NAMALWA (cell line): ENCODE measurements at regions not wholly inside any gene's neighbourhood (a gene's known extent, or its start where the extent isn't known, plus 50 kb on each side); places are given as distances from the start of the nearest gene placed in this dataset.

ENCODE experiments used
- DNase-seq: peaks from one replicate; pipeline ENCODE4 v3.0.0-alpha.2; 2015; ENCODE audit warnings: low spot score

DNA sequence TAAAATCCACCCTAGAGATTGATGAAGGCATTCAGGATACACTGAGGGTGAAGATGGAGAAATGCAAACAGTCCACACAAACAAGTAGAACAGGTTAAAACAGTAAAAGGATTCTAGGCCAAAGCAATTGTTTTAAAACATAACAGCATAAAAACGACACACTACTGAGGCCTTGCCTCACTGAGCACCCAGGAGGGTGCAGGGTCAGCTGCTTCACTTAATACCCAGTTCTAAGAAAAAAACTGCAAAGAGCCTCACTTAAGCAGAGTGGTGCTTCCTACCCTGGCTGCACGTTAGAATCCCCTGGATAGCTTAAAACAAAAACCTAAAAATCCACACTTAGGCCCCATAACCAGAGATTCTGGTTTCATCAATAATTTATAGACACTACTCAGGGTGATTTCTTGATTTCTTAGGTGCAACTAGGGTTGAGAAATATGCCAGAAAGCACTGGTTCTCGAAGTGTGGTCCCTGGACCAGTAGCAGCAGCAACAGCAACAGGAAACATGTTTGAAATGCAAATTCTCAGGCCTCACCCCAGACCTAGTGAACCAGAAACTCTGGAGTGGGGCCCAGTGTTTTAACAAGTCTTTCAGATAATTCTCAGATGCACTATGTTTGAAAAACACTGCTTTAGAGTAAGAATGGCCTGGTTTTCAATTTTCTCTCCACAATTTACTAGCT, 279.1 kb downstream of the ZEB2 start:
- DNase-seq = peak; percentile 87

DNA sequence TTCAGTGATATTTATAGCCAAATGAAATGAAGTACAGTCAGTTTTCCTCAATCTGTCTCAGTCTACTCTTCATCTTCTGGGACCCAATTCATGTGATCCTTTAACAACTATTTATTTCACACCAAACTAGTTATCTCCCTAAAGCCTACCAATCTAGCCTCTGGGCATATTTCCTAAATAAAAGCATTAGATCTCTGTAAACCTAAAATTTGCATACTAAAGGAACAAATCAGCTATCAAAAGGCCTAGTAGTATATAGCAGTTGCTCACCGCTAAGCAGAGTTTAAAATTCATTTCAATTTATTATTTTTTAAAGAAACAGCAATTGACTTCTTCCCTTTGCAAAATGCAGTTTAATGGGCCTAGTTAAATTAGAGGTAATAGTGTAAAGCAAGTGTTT, 280.2 kb downstream of the ZEB2 start:
- peak; percentile 29 for DNase-seq

DNA sequence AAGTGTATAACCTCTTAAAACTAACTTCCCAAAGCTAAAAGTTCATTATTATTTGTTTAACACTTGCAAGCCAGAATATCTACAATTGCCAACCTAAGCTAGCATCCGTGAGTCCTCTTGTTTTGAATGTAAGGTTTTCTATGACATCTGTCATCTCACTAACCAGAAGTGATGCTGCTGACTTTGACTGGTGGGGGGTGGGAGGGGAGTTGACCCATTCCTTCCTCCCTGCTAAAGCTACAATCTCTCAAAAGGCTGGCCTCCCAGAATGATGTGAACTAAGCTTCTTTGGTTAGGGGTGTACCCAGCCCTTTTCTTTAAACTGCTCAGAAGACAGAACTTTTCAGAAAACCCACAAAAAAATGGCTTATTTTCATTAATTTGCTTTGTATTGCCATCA, 280.6 kb downstream of the ZEB2 start:
- DNase-seq = peak; percentile 35

DNA sequence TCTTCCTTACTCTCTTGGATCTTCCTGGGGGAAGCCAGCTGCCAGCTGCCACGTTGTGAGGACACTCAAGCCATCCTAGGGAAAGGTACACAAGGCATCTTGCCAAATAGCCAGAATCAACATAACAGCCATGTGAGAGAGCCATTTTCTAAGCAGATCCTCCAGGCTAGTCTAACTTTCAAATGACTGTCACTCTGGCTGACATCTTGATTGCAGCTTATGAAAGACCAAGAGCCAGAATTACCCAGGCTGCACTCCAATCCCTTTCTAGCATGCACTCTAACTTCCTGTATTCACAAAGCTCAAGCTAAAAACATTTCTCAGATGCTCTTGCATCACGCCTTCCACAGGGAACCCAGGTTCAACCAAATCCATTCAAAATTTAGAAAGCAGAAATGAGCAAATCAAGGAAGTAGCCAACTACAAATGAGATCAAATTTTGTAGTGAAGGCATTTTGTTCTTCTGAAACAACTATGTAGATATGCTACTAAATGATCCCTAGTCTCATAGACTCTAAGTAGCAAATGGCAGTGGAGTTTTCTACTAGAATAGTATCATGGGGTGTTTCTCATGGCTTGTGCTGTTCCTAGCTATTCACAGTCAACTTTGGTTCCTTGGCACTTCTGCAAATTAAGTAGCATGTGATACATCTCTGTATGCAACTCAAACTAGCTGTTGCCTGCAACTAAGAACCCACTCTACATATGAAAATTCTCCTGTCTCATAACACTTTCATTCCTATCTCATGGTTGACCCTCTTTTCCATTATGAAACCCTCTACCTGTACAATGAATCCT, 281.9 kb downstream of the ZEB2 start:
- DNase-seq = peak; percentile 39

DNA sequence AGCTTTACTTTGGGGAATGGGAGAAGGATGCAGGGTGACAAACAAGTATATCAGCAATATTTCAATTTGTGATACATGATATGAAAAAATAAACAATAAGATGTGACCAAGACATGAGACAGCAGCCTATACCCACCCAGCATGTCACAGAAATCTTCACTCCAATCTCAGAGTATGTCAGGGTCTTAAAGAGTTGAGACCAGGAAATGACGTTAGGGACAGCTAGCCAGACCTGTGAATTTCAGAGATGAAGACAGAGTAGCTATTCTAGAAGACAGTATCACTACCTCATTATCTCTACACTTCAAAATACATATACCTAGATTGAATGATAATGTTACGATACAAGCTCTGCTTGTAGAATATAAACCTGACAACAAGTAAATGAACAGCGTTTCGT, 282.8 kb downstream of the ZEB2 start:
- DNase-seq = no peak

DNA sequence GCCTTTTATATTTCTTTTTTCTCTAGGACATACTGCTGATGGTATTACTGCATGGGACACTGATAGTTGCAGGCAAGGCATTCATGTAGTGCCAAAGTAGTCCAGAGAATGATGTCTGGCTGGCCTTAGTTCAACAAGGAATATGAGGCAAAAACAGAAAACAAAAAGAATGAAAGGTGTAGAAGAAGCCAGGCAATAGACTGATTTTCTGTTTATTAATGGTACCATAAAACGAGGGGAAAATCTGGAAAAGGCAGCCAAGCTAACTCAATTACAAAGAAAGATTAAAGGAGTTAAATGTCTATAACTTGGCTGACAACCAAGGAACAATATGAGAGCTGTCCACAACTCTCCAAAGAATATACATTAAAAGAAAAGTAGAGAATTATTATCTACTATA, 284.9 kb downstream of the ZEB2 start:
- no peak for DNase-seq

DNA sequence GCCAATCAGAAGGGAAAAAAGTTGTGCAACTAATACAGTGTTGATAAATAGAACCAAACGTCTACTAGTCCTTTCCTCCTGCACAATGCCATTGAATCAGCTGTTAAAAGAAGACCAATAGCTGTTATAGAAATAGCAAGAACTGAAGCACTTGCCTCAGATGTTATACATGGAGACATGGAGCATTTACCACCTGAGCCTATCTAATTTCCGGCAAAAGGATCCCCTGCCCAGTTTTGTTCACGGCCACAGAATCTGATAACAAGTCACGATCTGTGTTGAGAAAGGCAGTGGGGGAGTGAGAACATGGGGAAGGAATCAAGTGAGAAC, 285.4 kb downstream of the ZEB2 start:
- no peak for DNase-seq

DNA sequence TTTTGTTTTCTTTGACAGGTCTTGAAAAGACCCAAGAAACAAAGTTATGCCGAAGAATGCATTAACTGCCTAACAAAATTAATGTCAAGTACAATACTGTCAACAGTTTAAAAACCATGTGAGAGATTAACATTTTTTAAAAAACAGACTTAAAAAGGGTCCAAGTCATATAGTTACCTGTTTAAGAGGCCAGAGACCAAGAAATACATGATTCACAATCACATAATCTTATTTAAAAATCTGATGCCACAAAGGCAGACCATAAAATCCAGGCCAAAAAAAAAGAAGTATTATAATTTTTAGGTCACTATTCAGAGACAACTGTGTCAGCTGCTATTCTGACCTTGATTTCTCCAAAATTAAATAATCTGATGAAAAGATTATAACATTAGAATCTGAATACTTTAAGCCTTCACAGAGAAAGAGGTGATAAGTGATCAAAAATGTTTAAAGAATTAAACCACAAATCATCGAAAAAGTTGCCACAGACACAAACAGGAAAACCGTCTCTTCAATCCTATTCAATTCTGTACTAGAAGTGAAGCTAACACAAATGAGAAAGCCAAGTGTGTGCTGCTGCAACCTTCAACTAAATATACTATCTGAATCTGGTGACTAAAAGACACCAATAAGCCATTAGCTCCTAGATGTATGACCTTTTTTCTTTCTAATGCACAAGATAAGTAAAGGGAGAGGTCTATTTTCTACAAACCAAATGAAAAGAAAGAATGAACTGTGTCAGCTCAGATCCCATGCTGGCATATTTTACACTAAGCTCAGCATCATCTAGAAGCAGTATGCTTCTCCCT, 286.0 kb downstream of the ZEB2 start:
- no peak for DNase-seq

DNA sequence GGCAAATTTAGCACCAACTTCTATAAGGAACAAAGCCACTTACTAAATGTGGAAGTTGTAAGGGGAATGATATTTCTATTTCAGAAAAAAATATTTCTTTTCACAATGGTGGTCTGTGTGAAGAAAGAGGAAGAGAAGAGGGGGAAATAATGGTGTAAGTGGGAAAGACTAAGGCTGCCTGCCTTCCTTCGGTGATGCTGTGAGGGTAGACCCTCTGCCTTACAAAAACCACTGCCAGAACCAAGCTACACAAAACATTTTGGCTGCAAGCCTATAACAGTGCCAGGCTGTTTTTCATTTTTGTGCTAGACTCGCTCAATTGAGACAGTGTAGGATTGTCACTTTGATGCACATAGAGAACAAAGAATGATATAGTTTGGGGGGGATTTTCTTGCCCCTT, 286.6 kb downstream of the ZEB2 start:
- DNase-seq = no peak

DNA sequence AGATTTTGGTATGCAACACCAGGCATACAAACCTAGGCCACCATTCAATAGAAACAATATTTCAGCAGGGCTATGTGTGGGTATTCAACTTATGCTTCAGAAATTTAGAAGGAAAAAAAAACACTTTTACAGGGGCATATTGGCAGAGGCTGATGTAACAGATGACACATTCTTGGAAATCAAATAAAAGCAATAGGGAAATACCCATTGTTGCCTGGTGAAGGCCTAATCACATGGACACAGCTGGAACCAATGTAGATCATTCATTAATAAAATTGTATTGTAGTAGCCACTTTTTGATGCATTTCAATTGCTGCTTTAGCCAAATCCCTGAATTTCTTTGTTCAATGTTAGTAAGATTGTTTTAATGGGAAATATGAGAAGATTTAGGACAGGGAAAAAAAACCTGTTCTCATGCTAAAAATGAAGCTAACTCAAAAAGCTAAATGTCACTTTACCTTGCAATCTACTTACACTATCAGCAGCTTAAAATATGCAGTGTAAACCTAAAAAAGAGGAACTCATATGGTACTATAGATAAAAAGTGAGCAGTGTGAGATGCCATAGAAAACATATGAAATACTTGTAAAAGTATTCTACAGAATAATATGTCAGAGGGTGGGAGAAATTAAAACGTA, 289.4 kb downstream of the ZEB2 start:
- DNase-seq = no peak

DNA sequence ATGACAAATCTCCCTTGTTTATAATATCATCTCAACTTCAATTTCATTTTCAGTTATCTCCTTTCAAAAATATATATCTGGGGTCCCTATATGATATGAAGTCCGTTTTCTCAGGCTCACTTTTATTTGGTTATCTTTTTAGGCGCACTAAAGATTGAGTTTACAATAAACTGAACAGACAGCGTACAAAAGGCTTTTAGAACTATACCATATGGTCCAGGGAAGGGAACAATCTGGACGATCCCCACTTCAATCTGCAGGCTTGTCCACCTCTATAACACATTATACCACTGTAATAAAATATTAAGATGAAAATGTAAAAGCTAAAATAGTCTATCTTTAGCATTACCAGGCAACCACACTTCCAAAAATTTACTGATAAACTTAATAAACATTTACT, 289.9 kb downstream of the ZEB2 start:
- DNase-seq = no peak

DNA sequence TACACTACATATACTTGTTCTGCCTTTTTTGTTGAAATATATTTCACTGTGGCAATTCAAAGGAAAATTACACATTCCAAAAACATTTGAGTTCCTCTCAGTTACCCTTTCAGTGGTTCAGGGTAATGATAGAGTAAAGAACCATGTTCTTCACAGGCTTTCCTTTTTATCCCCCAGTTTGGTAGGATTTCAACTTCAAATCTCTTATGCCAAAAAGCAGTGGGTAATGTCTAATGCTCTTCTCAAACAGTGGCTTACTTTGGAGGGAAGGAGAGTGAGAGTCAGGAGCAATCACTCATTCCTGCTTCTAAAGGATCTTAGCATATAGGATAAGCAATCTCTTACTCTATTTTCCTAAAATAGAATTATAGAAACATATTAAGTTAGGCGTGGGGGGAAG, 290.6 kb downstream of the ZEB2 start:
- DNase-seq = no peak

DNA sequence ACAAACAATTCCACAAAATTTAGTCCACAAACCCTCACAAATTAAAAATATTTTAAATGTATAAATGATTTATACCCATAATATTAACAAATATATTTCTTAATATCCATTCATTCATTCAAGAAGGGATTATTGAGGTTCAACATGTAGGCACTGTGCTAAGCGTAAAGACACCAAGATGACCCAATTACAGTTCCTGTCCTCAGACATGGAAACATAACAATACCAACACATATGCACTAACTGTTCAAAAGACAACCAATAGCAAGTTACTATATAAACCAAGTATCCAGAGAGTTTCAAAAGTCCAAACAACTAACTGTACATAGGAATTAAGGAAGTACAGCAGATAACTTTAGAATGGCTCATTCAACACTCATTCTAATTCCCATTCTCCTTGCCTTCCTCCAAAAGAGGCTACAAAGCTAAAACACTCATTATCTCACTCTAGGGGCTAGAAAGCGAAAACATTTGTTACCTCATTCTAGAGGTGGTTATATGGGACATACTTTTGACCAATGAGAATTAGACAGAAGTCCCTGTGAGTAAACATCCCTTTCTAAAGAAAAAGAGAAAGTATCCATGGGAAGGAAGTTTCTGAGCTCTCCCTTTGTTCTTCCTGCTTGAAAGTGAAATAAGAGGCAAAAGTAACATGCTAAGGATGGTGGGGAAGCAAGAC, 292.4 kb downstream of the ZEB2 start:
- DNase-seq = no peak

DNA sequence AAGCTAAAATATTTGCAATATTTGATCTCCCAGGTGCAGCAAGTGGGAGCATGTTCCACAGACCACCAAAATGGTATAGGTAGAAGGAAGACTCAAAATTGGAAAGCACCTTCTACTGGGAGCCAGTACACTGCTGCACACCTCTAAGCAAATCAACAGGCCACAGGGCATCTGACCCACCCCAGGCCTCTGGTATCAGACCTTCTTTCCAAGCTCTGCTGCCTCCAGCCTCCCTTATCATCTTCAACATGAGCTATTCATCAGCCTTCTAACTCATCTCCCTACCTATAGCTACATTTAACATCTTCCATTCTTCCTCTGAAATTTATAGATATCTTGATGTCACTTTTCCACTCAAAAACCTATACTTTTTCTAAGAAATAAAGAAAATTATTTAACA, 294.8 kb downstream of the ZEB2 start:
- DNase-seq = no peak

DNA sequence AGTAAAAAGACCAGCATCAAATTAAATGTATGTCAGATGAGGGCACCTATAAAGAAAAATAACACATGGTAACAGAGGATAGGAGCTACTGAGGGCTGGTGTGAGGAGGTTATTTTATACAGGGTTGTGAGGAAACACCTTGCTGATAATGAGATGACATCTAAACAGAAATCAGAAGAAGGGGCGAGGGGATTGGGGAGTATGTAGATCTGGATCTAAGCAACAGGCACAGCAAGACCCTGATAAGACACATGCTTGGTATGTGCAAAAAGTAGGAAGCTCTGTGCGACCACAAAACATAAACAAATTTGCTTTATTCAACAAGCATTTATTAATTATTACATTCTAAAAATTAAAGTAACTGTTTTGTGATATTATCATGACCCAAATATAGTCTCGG, 295.4 kb downstream of the ZEB2 start:
- DNase-seq = no peak

DNA sequence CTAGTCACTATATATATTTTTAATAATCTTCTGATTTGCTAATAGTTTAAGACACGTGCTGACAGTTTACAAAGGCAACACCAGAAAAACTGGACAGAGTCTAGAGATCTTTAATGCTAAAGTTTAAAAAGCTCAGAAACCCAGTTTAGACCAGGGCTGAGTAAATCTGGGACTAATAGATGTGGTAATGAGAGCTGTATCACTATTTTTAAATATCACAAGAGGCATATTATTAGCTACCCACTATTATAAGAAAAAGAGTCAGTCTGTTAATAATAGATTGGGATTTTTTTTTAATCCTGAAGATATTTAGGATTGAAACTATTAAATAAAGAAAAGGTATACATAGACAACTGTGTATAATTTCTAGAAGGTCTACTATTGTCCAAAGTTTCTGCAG, 299.9 kb downstream of the ZEB2 start:
- no peak for DNase-seq

DNA sequence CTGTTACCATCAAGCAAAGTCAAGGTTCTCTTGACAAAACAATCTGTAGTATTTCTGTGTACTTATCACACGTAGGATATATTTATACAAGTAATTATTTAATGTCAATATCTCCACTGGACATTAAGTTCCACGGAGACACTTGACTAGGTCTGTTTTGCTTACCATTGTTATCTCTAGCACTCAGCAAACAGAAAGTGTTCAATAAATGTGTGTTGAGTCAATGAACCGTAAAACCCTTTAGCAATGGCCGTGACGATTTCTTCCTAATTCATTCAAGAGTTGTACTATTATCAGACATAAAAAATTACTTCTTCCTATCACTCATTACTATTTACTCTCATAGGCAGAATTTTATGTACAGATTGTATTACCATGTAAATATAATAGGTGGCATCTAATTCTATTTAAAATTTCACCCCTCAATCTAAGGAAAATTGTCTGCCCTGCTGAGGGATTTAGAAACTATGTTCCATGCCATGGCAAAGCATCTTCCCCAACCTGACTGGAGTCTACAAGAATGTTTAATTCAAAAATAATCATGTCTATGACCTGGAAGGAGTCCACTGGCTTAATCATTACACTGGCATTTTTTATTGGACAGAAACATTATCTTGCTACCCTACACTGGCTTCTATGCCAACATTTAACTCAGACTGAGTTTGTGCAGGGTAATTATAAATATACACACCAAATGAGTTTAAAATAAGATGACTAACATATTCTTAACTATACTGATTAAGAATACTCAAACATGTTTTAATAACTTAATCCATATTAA, 301.9 kb downstream of the ZEB2 start:
- no peak for DNase-seq

DNA sequence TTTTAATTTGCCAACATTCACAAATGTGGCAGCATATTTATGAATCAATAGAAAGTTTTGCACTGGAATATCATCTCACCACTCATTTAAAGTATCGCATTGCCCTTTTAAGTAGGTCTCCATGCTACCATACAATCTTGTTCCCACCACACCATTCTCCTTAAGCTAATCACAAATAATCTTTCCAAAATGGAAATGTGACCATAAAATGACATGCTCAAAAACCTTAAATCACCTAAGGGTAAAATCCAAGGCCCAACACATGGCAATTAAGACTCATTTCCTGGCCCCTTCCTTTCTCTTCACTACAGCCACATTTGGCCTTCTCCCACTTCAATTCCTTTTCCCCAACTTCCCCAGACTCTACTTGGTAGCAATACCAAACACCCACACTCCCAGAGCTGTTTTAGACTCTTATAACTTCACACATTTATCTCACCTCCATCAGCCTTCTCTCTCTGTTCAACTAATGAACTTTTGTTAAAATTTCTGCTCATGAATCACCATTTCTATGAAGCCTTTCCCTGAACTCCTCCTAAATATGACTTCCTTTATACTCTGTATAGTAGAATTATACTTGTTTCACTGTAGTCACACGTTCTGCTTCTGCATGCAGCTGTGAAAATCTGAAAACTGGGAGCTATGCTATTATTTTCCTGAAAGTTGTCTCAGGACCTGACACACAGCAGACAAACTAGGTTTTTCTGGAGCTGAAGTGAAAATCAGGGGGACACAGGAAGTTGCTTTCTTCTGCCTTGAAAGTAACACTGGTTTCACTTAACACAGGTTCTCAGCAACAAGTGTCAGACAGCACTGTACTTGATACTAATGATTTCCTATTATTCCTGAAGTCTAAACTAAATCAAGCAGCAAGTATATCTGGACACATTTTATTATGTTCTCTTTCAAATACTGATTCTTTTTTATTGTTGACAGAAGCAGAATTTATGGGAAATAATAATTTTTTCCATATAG, 303.9 kb downstream of the ZEB2 start:
- no peak for DNase-seq

DNA sequence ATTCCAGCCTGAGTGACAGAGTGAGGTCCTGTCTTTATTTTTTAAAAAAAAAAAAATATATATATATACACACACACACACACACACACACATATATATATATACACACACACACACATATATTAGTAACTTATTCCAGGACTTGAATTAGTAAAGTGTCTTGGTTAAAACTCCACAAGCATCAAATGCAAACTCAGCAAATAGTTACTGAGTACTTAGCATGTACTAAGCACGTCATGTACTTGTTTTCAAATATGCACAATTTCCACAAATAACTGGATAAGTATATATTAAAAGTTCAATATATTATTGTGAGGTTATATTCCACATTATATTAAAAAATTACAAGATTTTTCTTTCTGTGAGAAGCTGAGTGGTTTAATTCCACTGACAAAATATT, 304.7 kb downstream of the ZEB2 start:
- DNase-seq = no peak

DNA sequence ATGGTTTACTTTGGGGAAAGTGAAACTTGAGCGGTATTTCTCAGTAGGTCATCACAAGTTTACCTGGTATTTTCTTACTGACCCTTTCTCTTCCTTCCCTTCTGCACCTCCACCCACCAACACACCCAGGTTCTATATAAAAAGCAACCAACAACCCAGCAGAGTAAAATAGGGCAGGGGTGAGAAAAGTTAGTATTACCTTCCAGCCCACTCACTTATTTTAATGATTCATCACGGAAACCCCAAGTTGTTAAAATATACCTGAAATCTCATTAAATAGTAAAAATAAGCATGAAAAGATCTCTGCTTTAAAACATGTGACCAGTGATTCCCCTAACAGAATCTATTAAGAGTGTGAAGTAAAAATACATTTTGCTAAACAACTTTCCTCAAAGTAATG, 306.1 kb downstream of the ZEB2 start:
- no peak for DNase-seq
